ENCODE measurements at regions not wholly inside any gene's neighbourhood (a gene's known extent, or its start where the extent isn't known, plus 50 kb on each side); places are given as distances from the start of the nearest gene placed in this dataset.

DNA sequence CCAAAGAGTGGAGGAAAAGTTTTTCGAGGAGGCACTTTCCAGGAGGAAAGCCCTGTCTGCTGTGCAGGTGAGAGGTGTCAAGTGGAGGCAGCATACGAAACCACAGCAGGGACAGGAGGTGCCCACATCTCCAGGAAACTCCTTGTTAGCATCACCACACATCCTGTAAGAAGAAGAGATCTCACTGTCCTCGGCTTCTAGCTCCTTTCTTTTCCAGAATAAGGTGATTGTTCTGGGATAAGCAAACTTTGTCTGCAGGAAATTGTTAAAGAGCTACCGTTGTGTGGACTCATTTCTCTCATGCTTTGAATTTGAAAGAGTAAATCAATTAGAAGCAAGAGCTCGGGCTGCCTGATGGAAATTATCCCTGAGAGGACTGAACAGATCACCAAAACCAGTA lies 269.4 kb downstream of the CXCL12 start:
- no peaks in the 10 kb centered on the region for H3K27me3 ChIP-seq (ENCODE audit: insufficient read depth, low read length)
- H3K79me2 ChIP-seq (ENCODE audit: insufficient read depth, low read length), result no peaks in the 10 kb centered on the region
- ATAC-seq (no peak), DNase-seq (ENCODE audit: low read depth, low spot score) (no peak)
- H3K9ac ChIP-seq (ENCODE audit: low read length), result no peak overlapping the region
- H2AFZ ChIP-seq (ENCODE audit: low read depth, low read length, poor library complexity, severe bottlenecking), result no peak overlapping the region
- no peak overlapping the region for H3K4me2 ChIP-seq (ENCODE audit: low read length)
- H3K9me3 ChIP-seq (ENCODE audit: control insufficient read depth in 1 of 2, insufficient read depth in 1 of 2, low read depth in 1 of 2, low read length in 2 of 2), result no peaks in the 10 kb centered on the region
- H4K20me1 ChIP-seq (ENCODE audit: insufficient read depth), result no peaks in the 10 kb centered on the region
- H3K27ac ChIP-seq (ENCODE audit: low read depth, low read length), result no peak overlapping the region
- POLR2A ChIA-PET, result no interaction called here
- no peaks in the 10 kb centered on the region for H3K9me2 ChIP-seq (ENCODE audit: insufficient read depth)
- RAD21 ChIA-PET (ENCODE audit: low non-redundant PET in 1 of 2, low total read pairs in 2 of 2, uncharacterized antibody in 2 of 2, unreplicated experiment in 2 of 2), result no interaction called here
- H3K4me1 ChIP-seq (ENCODE audit: control insufficient read depth in 1 of 2, insufficient read depth in 2 of 2, low read length in 2 of 2), result no peaks in the 10 kb centered on the region
- no TSS peak for BruUV-seq (replicated peaks)
- intact Hi-C loops (cut with micrococcal nuclease), result no loop called here
- CTCF ChIA-PET, result no interaction called here
- H3K36me3 ChIP-seq (ENCODE audit: control insufficient read depth in 1 of 2, insufficient read depth in 2 of 2, low read length in 2 of 2), result no peaks in the 10 kb centered on the region
- TF ChIP-seq, protein P1, sequence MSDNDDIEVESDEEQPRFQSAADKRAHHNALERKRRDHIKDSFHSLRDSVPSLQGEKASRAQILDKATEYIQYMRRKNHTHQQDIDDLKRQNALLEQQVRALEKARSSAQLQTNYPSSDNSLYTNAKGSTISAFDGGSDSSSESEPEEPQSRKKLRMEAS (IDR thresholded peaks at IDR 0.05), result no peak
- TF ChIP-seq EZH2phosphoT487 (IDR thresholded peaks at IDR 0.05; ENCODE audit: borderline replicate concordance), result no peak
- TF ChIP-seq, protein P2, sequence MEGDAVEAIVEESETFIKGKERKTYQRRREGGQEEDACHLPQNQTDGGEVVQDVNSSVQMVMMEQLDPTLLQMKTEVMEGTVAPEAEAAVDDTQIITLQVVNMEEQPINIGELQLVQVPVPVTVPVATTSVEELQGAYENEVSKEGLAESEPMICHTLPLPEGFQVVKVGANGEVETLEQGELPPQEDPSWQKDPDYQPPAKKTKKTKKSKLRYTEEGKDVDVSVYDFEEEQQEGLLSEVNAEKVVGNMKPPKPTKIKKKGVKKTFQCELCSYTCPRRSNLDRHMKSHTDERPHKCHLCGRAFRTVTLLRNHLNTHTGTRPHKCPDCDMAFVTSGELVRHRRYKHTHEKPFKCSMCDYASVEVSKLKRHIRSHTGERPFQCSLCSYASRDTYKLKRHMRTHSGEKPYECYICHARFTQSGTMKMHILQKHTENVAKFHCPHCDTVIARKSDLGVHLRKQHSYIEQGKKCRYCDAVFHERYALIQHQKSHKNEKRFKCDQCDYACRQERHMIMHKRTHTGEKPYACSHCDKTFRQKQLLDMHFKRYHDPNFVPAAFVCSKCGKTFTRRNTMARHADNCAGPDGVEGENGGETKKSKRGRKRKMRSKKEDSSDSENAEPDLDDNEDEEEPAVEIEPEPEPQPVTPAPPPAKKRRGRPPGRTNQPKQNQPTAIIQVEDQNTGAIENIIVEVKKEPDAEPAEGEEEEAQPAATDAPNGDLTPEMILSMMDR (IDR thresholded peaks at IDR 0.05 in 2 of 3, conservative IDR thresholded peaks at IDR 0.05 in 1 of 3; ENCODE audit: borderline replicate concordance in 1 of 3, insufficient read depth in 1 of 3, low read depth in 2 of 3, low read length in 2 of 3), result no peak
- TF ChIP-seq CEBPB (IDR thresholded peaks at IDR 0.05; ENCODE audit: low read depth), result no peak
- no peak for TF ChIP-seq TCF7L2 (IDR thresholded peaks at IDR 0.05; ENCODE audit: borderline replicate concordance, extremely low read depth, insufficient read depth, insufficient read length)
- no peak for TF ChIP-seq POLR2AphosphoS5 (IDR thresholded peaks at IDR 0.05; ENCODE audit: low read depth, low read length)
- TF ChIP-seq SRF (IDR thresholded peaks at IDR 0.05; ENCODE audit: low read depth), result no peak
- no peak overlapping the region for H3K4me3 ChIP-seq (replicated peaks in 1 of 2; ENCODE audit: low read depth in 1 of 2, low read length in 2 of 2)

DNA sequence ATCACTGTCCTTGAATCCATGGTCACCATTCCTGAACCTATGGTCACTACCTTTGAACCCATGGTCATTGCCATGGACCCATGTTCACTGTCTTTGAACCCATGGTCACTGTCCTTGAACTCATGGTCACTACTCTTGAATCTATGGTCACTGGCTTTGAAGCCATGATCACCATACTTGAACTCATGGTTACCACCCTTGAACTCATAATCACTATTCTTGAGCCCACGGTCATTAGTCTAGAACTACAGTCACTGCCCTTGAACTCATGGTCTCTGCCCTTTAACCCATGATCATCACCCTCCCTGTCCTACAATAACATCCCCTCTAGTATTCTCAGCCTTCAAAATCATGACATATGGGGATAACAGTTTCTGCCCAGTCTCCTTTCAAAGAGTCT lies 270.5 kb downstream of the CXCL12 start:
- ChIA-PET POLR2A (no interaction called here), CTCF (no interaction called here), RAD21 (ENCODE audit: low non-redundant PET in 1 of 2, low total read pairs in 2 of 2, uncharacterized antibody in 2 of 2, unreplicated experiment in 2 of 2) (no interaction called here)
- Histone ChIP-seq H3K4me2 (ENCODE audit: low read length) (no peak overlapping the region), H3K9ac (ENCODE audit: low read length) (no peak overlapping the region), H3K4me1 (ENCODE audit: control insufficient read depth in 1 of 2, insufficient read depth in 2 of 2, low read length in 2 of 2) (no peaks in the 10 kb centered on the region), H3K27ac (ENCODE audit: low read depth, low read length) (no peak overlapping the region), H4K20me1 (ENCODE audit: insufficient read depth) (no peaks in the 10 kb centered on the region), H3K9me2 (ENCODE audit: insufficient read depth) (no peaks in the 10 kb centered on the region), H2AFZ (ENCODE audit: low read depth, low read length, poor library complexity, severe bottlenecking) (no peak overlapping the region), H3K9me3 (ENCODE audit: control insufficient read depth in 1 of 2, insufficient read depth in 1 of 2, low read depth in 1 of 2, low read length in 2 of 2) (no peaks in the 10 kb centered on the region), H3K4me3 (replicated peaks in 1 of 2; ENCODE audit: low read depth in 1 of 2, low read length in 2 of 2) (no peak overlapping the region), H3K27me3 (ENCODE audit: insufficient read depth, low read length) (no peaks in the 10 kb centered on the region), H3K79me2 (ENCODE audit: insufficient read depth, low read length) (no peaks in the 10 kb centered on the region), H3K36me3 (ENCODE audit: control insufficient read depth in 1 of 2, insufficient read depth in 2 of 2, low read length in 2 of 2) (no peaks in the 10 kb centered on the region)
- ATAC-seq (no peak), DNase-seq (ENCODE audit: low read depth, low spot score) (no peak)
- intact Hi-C loops (cut with micrococcal nuclease), result no loop called here
- TF ChIP-seq, protein P2 (IDR thresholded peaks at IDR 0.05 in 2 of 3, conservative IDR thresholded peaks at IDR 0.05 in 1 of 3; ENCODE audit: borderline replicate concordance in 1 of 3, insufficient read depth in 1 of 3, low read depth in 2 of 3, low read length in 2 of 3), result no peak
- TF ChIP-seq, protein P3, sequence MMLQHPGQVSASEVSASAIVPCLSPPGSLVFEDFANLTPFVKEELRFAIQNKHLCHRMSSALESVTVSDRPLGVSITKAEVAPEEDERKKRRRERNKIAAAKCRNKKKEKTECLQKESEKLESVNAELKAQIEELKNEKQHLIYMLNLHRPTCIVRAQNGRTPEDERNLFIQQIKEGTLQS (IDR thresholded peaks at IDR 0.05), result no peak
- TF ChIP-seq SIN3A (IDR thresholded peaks at IDR 0.05; ENCODE audit: low read depth) (no peak), JUND (IDR thresholded peaks at IDR 0.05) (no peak), CBX3 (IDR thresholded peaks at IDR 0.05; ENCODE audit: low read depth) (no peak), CEBPB (IDR thresholded peaks at IDR 0.05; ENCODE audit: low read depth) (no peak), EZH2phosphoT487 (IDR thresholded peaks at IDR 0.05; ENCODE audit: borderline replicate concordance) (no peak)
- TF ChIP-seq, protein P4, sequence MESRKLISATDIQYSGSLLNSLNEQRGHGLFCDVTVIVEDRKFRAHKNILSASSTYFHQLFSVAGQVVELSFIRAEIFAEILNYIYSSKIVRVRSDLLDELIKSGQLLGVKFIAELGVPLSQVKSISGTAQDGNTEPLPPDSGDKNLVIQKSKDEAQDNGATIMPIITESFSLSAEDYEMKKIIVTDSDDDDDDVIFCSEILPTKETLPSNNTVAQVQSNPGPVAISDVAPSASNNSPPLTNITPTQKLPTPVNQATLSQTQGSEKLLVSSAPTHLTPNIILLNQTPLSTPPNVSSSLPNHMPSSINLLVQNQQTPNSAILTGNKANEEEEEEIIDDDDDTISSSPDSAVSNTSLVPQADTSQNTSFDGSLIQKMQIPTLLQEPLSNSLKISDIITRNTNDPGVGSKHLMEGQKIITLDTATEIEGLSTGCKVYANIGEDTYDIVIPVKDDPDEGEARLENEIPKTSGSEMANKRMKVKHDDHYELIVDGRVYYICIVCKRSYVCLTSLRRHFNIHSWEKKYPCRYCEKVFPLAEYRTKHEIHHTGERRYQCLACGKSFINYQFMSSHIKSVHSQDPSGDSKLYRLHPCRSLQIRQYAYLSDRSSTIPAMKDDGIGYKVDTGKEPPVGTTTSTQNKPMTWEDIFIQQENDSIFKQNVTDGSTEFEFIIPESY (IDR thresholded peaks at IDR 0.05; ENCODE audit: extremely low read depth, insufficient replicate concordance, low read length), result no peak
- BruUV-seq (replicated peaks), result no TSS peak

Measured in HCT116 (cell line).